ENCODE measurements at regions not wholly inside any gene's neighbourhood (a gene's known extent, or its start where the extent isn't known, plus 50 kb on each side); places are given as distances from the start of the nearest gene placed in this dataset.
"Not testable (repeated sequence)": the region's sequence is repeated elsewhere in the genome, so short reads cannot be mapped to it uniquely, and the experiment has no call there.

GRCh38 chr3:150303768-150304167 lies 104.3 kb upstream of the TSC22D2 start:
- peak in 2 of 51 donors; percentile 0 to 1 for DNase-seq

DNA sequence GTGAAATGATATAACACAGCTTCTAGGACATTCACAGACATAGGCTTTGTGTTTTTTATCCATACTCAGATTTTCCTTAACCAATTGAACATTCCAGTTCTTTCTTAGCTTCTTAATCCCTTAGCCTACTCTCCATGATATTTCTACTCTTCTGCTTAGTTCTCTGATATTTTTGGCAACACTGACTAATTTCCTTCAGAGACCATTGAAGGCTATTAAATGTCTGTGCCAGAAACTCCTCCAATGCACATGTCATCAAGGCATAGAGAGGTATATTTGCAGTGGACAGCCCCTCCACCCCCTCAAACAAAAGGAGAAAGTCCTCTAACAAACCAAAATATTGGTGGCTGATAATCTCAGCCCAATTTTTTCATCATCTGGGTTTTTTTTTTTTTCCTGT lies 105.9 kb upstream of the TSC22D2 start:
- DNase-seq = no peak

DNA sequence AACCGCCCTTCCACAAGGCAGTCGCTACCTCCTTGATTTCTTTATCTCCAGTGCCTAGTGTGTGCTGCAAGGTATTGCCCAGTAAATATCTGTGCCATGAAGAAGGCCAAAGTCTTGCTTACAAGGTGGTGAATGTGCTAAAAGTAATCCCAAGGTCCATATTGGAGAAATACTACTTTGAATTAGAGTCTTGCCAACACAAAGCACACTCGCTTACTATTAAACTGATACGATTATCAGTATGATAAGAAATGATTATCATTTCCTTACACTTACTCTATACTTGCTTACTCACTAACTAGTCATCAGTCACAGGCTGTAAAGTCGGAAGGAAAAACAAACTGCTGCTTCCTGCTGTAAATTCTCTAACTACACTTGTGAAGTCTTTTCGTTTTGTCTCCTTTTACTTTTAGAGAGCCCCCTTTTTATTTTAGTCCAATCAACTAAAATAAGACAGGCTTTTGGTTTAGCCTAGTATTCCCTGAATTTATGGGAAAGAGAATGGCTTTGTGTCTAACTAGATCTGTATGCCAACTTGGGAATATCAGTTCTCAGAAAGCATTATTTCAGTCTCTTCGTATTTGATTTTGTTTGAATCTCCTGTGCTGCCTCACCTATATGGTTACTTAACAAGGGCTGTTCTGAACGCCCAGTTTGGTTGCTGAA lies 107.1 kb upstream of the TSC22D2 start:
- DNase-seq = no peak

- no peak for DNase-seq
These were observed 107.7 kb upstream of the TSC22D2 start for GRCh38 chr3:150300388-150300787.

- no peak for DNase-seq
These were observed 108.9 kb upstream of the TSC22D2 start for GRCh38 chr3:150299201-150299600.

DNA sequence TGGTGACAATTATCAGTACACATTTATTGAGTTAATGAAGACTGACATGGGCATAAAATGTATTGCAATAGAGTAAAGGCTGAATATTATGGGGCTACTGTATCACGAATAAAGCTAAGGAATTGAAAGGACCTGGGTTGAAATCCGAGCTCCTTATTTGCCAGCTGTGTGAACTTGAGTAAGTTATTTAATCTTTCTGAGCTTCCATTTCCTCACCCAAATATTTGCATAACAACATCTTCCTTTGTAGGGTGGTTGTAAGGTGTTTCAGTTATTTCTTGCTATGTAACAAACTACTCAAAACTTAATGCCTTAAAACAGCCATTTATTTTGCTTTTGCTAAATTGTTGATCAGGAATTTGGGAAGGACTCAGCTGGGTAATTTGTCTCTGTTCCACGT lies 111.1 kb upstream of the TSC22D2 start:
- DNase-seq = no peak

DNA sequence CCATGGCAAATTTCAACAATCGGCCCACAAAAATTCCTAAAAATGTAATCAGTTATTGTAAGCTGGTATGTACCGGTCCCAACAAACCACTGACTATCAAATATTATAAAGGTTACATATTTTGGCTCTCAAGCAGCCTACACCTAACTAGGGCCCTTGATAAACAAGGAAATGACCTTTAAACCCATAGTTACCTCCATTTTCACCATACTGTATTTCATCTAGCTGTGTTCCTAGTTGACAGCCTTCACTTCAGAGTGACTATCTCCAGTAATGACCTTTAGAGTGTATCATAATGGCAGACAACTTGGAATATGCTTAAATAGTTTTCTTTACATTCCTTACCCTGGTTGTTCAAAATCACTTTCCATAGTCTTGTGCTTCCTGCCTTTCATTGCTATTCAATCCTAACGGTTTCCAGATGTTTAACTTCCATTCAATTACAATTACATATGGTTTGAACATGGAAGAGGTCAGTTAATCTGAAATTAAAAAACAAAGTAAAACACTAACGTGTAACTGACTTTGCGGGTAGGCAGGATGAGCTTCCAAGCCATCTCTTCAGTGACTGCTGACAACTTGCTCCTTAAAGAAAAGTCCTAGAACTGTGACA lies 111.9 kb upstream of the TSC22D2 start:
- no peak for DNase-seq

DNA sequence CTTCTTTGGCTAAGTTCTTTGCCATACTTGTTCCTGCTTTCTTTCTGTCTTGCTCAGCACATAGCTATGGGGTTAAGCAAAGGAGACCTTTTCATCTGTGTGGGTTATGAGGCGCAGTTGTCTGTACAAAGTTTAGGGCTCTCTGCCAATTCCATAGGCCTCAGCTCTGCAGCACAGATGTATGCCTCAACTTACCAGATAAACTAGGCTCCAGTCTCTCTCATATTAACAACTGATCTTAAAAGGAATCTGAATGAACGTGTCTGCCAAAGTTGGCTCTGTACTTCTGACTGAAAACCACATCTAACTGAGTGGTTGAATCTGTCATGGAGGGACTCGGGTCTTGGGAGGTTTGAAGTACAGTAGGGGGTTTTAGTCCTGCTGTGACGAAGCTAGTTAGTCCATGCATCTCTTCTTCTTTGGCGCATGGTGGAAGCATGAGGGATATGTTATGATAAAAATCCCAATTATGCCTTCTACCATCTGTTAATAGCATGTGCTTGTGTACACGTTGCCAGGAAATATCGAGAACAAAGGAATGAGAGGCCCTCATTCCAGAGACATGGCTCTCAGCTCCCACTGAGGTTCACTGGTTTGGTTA lies 114.6 kb upstream of the TSC22D2 start:
- no peak for DNase-seq

DNA sequence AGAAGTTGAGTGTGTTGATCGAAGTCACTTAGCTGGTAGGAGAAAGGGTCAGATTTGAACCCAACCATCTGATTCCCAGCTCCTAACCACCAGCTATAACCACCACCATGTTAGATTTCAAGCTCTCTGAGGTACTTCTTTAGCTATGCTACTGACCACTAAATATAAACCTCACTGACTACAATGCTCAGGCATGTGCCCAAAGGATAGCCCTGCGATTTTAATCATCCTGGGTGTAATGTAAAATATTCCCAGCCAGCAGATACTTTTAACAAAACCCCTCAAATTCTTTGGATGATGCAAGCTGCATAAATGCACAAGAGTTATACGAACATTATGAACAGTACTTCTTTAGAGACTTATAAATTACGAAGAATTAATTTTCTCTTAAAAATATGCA lies 115.2 kb upstream of the TSC22D2 start:
- DNase-seq = no peak

GRCh38 chr3:150291515-150291914 lies 116.6 kb upstream of the TSC22D2 start:
- no peak for DNase-seq

DNA sequence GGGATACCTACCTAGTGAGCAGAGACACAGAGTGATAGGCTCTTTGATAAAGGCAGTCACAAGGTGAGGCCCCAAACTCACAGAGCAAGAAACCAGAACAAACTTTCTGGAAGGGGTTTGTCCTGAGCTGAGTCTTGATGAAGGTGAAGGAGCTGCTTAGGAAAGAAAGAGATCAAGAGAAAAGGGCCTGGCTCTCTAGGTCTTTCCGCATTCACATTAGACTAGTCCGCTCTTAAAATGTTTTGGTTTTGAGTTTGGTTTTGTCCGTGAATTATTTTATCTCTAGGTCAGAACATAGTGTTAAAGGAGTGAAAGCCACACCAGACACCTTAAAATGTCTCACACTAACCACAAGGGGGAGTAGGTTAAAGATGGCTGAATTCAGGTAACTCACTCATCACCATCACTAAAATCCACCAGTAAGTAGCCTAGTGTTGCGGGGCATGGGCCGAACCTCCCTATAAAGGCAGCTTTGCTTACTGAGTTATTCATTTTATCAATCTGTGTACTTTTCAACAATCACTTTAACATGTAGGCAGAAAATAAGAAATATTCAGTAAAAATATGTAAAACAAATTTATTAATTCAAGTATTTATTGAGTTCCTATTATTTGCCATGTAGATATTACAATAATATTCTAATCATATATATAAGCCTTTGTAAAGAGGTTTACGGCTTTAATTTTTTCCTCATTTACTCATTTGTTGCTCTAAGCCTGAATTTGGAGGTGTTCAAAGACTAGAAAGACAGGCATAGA lies 121.5 kb upstream of the TSC22D2 start:
- no peak for DNase-seq

DNA sequence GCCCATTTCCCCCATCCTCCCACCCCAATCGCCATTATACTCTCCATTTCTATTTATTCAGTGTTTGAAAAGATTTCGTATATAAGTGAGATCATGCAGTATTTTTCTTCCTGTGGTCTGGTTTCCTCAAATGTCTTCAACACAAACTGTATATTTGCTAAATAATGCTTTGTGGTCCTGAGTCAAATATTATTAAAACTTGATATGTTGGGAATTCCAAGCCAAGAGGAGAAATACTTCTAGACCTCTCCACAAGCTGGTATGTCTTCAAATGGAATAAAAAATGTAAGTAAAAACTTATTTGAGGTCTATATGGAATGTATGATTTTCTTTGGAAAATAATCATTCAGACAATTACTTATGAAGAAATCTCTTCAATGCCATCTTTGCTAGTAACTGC lies 122.5 kb upstream of the TSC22D2 start:
- DNase-seq = no peak

DNA sequence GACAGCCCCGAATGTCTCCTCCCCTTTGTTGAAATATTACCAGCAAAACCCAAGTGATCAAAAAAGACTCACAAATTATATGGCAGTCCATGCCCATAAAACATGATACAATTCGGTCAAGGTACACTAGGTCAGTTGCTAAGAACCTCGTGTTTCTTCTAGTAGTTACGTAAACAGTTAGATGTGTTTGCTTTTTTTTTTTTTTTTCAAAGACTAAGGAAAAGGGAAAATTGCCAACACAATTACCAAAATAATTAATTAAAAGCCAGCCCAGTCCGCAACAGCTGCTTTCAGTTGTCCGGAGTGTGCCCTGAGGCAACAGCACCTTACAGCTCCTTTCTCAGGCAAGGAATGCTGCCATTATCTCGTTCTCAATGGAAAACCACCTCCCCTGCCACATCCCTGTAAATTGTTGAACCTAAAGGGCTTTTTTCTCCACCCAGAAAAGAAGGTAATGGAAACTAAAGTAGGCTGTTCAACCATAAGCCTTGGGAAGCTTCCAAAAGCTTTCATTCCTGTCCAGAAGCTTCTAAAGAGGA lies 129.2 kb upstream of the TSC22D2 start:
- DNase-seq = no peak

- DNase-seq = no peak
These were observed 129.9 kb upstream of the TSC22D2 start for GRCh38 chr3:150278195-150278594.

DNA sequence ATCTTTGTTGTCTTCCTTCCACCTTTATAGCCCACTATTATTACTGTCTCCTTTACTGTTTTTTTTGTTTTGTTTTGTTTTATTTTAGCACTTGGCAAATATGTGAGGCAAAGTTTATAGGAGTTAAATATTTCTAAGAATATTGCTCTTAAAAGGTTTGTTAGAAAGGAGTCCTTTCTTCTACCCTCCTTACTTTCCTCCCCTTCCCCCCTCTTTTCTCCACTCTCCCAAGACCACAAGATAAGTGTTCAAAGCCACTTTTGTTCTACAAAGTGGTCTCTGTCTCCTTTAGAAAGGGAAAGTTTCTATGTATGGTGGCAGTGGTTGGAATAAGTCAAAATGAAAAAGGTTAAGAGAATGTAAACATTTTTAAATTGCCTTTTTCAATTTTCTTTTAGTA lies 130.7 kb upstream of the TSC22D2 start:
- DNase-seq = no peak

DNA sequence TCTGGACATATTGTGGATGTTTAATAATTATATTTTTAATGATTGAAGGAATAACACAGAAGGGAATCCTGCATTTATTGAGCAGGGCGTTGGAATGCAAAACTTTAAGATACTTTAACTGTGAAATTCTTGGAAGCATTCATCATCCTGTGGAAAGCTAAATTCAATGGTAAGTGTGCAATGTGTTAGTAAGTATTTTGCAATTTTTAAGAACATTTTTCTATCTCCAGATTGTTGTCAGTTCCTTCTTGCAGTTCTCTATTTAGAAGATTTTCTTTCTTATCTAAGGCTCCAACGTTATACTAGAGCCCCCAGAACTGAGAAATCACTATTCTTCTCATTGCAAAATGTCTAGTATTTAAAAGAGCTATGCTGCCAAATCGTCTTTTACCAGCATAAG lies 132.2 kb upstream of the TSC22D2 start:
- DNase-seq = no peak

DNA sequence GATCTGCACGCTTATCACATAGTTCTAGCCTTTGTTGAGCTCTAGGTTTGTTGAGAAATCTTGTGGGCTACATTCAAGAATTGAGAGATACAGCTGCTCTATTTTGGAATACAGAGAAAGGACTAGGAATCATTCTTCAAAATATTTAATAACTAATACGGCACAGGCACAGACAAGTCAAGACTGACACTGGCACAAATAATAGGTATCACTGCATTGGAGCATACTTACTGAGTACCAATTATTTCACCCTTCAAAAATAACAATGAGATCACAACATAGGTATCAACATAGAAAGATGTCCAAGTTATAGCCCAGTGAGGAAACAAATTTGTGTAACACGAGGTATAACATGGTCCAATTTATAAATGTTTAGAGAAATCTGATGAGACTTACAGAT lies 133.7 kb upstream of the TSC22D2 start:
- no peak for DNase-seq

GRCh38 chr3:150273396-150273795 lies 134.7 kb upstream of the TSC22D2 start:
- no peak for DNase-seq

- DNase-seq = no peak
These were observed 136.5 kb upstream of the TSC22D2 start for GRCh38 chr3:150271591-150271960.

- no peak for DNase-seq
These were observed 137.1 kb upstream of the TSC22D2 start for GRCh38 chr3:150270883-150271590.

- DNase-seq = not testable (repeated sequence)
These were observed 137.7 kb upstream of the TSC22D2 start for GRCh38 chr3:150270444-150270843.

DNA sequence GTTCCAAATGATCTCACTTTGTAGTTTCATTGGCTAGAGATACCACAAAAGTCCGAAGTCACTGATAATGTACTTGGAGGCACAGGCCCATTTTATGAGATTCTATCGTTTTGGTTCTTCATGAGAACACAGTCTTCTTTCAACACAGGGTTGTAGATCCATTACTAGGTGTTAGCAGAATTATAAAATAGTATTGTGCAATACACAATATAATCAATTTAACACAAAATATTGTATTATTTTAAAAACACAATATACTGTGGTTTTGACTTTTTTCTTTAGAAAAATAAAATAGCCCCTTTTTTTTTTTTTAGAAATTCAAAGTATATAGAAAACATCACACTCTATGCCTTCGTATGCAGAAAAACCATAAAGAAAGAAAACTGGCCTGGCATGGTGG lies 138.6 kb upstream of the TSC22D2 start:
- no peak for DNase-seq

Data from hypothalamus (tissue), 51 donors.